SIG-M5 treated with dmso at 0.1 percent for 504 hours (cell line): ENCODE measurements at regions not wholly inside any gene's neighbourhood (a gene's known extent, or its start where the extent isn't known, plus 50 kb on each side); places are given as distances from the start of the nearest gene placed in this dataset.

Source experiments
- DNase-seq: peaks from one replicate; lab custom pipeline; 2025; ENCODE audit not compliant: unreplicated experiment; lab: John Stamatoyannopoulos, UW

GRCh38 chr5:104352954-104353353, 790.4 kb upstream of the NUDT12 start:
- no peak for DNase-seq

GRCh38 chr5:104347119-104347708, 784.6 kb upstream of the NUDT12 start:
- peak; percentile 4 for DNase-seq

GRCh38 chr5:104345222-104346016, 782.8 kb upstream of the NUDT12 start:
- DNase-seq, result no peak

- DNase-seq, result no peak
Observed at GRCh38 chr5:104344809-104345208, 782.2 kb upstream of the NUDT12 start.

- no peak for DNase-seq
Observed at GRCh38 chr5:104327801-104328200, 765.2 kb upstream of the NUDT12 start.

GRCh38 chr5:104326966-104327365, 764.4 kb upstream of the NUDT12 start:
- DNase-seq, result no peak

- DNase-seq, result no peak
Observed at GRCh38 chr5:104325356-104325755, 762.8 kb upstream of the NUDT12 start.

- peak; percentile 8 for DNase-seq
Observed at GRCh38 chr5:104316676-104317075, 754.1 kb upstream of the NUDT12 start.

GRCh38 chr5:104312481-104312880, 749.9 kb upstream of the NUDT12 start:
- no peak for DNase-seq

- peak; percentile 32 for DNase-seq
Observed at GRCh38 chr5:104305602-104306001, 743.0 kb upstream of the NUDT12 start.

GRCh38 chr5:104299998-104300706, 737.6 kb upstream of the NUDT12 start:
- DNase-seq, result no peak

GRCh38 chr5:104298518-104298917, 735.9 kb upstream of the NUDT12 start:
- no peak for DNase-seq

GRCh38 chr5:104297076-104297475, 734.5 kb upstream of the NUDT12 start:
- DNase-seq, result no peak

GRCh38 chr5:104295991-104296390, 733.4 kb upstream of the NUDT12 start:
- DNase-seq, result no peak

- no peak for DNase-seq
Observed at GRCh38 chr5:104283136-104283535, 720.5 kb upstream of the NUDT12 start.

- DNase-seq, result no peak
Observed at GRCh38 chr5:104273725-104274124, 711.1 kb upstream of the NUDT12 start.

- no peak for DNase-seq
Observed at GRCh38 chr5:104267320-104268015, 704.9 kb upstream of the NUDT12 start.

GRCh38 chr5:104266161-104266560, 703.6 kb upstream of the NUDT12 start:
- DNase-seq, result no peak

GRCh38 chr5:104265531-104266140, 703.0 kb upstream of the NUDT12 start:
- no peak for DNase-seq

GRCh38 chr5:104247260-104247659, 684.7 kb upstream of the NUDT12 start:
- no peak for DNase-seq

- no peak for DNase-seq
Observed at GRCh38 chr5:104241046-104241445, 678.5 kb upstream of the NUDT12 start.
